ENCODE measurements at regions not wholly inside any gene's neighbourhood (a gene's known extent, or its start where the extent isn't known, plus 50 kb on each side); places are given as distances from the start of the nearest gene placed in this dataset.

GRCh38 chr6:169048185-169048864 is 205.3 kb downstream of the THBS2 start:
- in situ Hi-C loops (cut with MboI; ENCODE audit: low sequenced_read_pairs), result no loop called here

DNA sequence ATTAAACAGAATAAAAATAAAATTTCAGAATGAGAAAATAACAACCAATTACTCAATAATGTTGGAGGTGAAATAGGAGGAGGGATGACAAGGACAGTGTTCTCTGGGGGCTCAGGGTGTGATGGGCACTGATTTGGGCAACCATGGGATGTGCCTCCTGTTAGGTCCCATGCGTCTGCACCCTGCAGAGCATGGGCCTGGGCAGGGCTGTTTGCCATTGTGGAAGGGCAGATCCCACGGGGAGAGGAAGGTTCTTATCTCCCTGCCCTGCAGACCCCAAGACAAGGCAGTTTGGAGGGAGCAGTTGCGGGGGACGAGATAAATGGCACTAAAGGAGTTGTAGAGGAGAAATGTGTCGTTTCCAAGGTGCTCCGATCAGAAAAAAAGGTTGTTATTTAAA is 206.3 kb downstream of the THBS2 start:
- in situ Hi-C loops (cut with MboI; ENCODE audit: low sequenced_read_pairs), result no loop called here

DNA sequence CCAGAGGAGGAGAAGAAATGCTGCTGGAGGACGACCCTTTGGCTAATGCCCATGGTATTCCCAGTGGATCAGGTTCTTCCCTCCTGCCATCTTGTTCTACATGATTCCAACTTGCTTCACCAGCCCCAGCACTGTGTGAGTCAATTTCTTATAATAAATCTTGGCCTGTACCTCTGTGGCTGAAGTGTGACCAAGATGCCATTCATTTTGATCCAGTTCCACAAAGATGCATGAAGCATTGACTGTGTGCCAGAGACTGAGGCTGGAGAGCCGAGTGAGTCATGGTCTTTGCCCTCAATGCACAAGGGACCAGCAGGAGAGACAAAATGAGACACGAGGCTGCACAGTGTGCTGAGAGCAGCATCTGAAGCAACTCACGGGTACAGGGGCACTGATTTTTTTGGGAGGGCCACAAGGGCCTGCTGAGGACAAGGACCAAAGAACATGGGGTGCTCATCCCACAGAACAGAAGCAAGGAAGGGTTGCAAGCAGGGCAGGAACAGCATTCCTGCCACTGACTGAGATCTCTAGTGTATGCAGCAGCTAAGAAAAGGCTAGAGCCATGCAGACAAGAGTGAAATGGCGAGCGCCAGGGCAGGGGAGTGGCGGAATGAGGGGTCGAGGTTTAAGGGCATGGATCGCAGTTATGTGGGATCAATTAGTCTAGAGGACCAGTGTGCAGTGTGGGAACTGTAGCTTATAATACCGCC is 207.0 kb downstream of the THBS2 start:
- in situ Hi-C loops (cut with MboI; ENCODE audit: low sequenced_read_pairs), result no loop called here

GRCh38 chr6:169046021-169046420 is 207.6 kb downstream of the THBS2 start:
- in situ Hi-C loops (cut with MboI; ENCODE audit: low sequenced_read_pairs), result no loop called here

DNA sequence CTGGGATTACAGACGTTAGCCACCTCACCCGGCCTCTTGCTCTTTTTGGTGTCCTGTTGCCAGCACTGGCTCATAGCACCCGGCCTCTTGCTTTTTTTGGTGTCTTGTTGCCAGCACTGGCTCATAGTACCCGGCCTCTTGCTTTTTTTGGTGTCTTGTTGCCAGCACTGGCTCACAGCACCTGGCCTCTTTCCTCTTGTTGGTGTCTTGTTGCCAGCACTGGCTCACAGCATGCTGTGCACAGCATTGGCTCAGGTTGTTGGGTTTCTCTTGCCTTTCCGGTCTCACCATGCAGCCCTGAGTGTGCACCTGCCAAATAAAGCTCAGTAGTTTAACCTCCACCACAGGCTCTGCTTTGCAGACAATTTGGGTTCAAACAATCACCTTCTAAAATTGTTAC is 208.2 kb downstream of the THBS2 start:
- in situ Hi-C loops (cut with MboI; ENCODE audit: low sequenced_read_pairs), result no loop called here

DNA sequence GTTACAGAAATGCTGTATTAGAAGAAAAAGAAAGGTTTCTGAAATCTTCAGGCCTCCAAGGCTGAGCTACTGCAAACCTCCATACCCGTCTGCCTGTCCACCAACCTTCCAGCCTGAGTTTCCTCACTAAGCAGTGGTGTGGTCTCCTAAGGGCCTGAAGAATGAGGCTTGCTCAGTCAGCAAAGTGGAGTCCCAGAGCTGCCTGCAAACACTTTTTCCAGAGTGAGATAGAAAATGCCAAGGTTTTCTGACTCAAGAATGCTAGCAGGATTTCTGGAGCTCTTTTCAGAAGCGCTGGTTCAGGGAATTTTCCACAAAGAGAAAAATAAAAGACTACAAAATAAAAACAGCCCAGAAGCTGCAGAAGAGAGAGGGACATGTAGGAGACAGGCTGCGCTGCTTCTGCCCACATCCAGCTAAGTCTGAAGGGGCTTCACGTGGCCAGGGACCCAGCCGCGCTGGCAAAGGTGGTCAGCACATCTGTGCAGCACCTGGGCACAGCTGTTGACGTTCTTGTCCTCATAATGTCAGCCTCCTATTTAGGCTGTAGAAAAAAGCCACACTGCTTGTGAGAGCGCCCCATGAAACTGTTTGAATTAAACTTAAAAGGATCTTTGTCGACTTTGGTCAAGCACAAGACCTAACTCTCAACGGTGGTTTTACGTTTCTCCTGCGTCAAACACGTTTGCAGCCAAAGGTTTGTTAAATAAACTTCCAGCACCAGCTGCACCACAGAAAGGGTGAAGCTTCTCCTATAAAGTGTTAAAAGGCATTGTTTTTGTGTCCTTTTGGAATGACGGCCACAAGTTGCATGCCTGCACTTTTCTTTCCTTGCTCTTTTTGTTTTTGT is 209.0 kb downstream of the THBS2 start:
- in situ Hi-C loops (cut with MboI; ENCODE audit: low sequenced_read_pairs), result no loop called here

DNA sequence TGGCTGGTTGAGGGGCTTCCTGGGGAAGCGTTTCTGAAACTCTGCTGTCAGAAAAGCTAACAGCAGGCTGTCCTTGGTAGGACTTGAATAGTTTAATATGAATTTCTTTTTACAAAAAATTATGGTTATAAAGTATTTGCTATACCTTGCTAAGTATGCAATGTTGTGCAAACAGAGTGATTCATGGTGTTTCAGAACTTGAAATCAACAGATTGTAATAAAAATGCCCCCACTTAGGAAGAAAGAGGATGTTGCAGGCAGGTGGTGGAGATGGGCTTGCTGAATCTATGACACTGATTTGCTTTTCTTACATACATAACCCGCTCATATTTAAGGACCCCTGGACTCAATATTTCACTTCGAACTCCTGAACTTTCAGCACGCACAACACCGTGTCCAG is 211.6 kb downstream of the THBS2 start:
- in situ Hi-C loops (cut with MboI; ENCODE audit: low sequenced_read_pairs), result no loop called here

DNA sequence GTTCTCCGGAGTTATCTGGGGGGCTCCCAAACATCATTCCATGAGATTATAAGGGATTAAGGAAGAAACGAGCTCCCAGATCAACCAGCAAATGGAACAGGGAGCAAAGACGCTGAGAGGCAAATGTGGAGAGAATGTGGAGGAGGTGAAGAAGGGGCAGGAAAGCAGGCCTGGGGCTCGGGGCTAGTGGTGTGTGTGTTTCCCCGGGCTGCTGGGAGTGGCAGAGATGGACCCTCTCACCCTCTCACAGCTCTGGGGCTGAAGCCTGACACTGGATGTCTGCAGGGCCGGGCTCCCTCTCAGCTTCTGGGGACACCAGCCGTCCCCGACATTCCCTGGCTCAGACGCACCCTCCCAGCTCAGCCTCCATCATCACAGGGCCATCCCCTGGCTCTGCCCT is 212.6 kb downstream of the THBS2 start:
- in situ Hi-C loops (cut with MboI; ENCODE audit: low sequenced_read_pairs), result no loop called here

GRCh38 chr6:169038691-169039090 is 215.0 kb downstream of the THBS2 start:
- in situ Hi-C loops (cut with MboI; ENCODE audit: low sequenced_read_pairs), result no loop called here

DNA sequence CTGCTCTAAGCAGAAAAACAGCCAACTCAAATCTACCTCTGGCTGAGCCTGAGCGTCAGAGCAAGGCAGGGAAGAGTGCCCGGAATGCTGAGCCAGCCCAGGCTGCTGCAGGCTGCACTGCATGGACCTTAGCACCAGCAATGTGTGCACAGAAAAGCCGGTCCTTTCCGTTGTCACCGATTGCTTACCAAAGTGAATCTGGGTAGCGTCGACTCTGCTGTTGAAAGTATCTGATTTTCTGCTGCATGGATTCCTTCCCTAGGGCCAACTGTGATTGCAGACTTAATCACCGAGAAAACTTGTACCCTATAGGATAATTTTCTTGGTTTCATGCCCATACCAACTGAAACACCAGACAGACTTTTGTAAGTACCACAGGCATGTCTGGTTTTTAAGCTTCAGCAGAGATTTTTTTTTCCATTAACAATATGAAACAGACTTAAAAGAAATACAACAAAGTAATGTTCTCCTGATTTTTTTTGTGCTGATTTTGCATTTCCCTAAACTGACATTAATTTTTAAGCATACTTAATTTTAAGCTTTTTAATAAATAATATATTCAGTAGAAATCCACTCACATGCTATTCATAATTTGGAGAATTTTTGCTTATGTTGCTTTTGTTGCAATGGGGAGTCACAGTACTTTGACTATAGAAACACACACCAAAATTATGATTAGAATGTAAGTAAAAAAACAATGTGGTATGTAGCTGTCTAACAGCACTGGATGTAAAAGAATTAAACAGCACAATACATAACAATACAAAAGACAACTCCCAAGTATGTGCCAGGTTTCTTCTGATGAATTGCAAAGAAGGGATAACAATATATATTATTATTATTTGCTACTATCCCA is 218.0 kb downstream of the THBS2 start:
- in situ Hi-C loops (cut with MboI; ENCODE audit: low sequenced_read_pairs), result no loop called here

DNA sequence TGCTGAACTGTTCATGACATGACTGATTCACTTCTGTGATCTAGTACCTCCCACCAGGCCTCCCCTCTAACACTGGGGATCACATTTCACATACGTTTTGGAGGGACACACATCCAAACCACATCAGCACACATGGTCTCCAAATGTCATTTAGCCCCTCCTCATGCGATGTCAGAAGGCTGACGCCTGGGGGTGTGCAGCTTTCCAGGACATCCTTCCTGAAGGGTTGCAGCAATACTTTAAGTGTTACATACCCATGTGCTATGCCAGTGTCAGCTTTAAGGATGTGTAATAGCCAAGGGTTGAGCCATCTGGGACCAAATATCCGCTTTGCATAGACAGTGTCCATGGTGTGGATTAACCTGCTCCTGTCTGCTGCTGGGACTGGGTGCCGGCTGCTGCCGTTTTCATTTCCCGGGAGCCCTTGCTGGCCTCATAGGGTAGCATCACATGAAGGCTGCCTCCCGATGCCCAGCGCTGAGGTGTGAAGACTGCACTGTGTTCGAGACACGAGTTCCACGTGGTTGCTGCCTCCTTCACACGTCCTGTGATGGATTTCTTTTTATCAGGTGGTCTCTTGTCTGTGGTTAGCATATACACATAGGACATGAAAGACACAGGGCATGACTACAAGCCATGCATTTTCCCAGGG is 219.0 kb downstream of the THBS2 start:
- in situ Hi-C loops (cut with MboI; ENCODE audit: low sequenced_read_pairs), result no loop called here

GRCh38 chr6:169029861-169030260 is 223.8 kb downstream of the THBS2 start:
- in situ Hi-C loops (cut with MboI; ENCODE audit: low sequenced_read_pairs), result no loop called here

DNA sequence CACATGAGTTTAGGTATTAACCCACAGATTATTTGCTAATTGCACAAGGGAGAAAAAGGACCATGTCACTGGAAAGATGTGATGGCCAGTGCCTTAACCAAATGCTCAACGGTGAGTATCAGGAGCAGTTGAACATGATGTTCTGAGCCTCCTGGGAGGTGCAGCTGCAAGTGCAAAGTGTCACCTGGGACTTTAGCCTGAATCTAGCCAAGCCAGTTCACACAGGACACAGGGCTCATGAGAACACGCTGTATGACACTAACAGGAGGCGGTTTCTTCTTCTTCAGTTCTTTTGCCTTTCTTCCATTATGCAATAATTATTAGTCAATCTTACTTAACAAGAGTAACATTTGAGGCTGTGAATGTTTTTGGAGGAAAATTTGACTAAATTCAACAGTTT is 225.3 kb downstream of the THBS2 start:
- in situ Hi-C loops (cut with MboI; ENCODE audit: low sequenced_read_pairs), result no loop called here

DNA sequence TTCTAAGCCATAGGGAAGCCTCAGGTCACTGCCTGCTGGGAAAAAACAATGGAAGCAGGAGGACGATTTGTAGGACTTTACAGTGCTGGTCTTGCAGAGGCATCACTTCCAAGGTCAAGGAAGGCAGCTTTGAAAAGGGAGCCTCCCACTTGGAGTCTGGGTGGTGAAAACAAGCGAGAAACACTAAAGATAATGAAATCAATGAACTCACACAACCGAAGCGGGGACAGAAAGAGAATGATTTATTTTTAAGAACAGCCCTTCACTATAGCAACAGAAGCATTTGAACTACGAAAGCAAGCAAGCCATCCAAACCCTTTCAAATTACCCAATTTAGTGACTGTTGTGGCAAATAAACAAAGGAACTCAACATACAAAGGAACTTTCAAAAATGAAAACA is 227.5 kb downstream of the THBS2 start:
- in situ Hi-C loops (cut with MboI; ENCODE audit: low sequenced_read_pairs), result no loop called here

DNA sequence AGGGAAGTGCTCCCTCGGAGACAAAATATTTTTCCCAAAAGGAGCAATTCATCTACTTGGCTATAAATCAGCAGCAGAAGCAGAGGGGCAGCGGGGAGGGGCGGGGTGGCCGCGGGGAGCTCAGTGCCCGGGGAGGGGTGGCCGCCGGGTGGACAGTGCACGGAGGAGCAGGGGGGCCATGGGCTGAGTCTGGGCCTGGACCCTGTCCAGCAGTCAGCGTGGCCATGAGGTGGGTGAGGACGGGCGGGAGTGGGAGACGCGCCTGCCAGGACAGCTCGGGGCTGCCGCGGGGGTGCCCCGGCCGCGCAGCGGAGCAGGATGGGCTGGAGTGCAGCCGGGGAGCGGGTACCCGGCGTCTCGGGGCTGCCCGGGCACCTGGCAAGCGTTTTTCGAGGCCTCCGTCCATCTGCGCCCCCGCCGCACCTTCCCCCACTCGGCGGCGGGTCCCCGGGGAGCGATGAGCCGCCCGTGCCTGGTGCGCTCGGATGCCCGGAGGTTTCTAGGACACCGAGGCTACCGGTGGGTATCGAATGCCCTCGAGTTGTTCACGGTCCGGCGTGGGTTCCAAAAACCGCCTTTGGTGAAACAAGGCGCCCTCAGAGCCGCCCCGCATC is 229.5 kb downstream of the THBS2 start:
- in situ Hi-C loops (cut with MboI; ENCODE audit: low sequenced_read_pairs), result no loop called here

DNA sequence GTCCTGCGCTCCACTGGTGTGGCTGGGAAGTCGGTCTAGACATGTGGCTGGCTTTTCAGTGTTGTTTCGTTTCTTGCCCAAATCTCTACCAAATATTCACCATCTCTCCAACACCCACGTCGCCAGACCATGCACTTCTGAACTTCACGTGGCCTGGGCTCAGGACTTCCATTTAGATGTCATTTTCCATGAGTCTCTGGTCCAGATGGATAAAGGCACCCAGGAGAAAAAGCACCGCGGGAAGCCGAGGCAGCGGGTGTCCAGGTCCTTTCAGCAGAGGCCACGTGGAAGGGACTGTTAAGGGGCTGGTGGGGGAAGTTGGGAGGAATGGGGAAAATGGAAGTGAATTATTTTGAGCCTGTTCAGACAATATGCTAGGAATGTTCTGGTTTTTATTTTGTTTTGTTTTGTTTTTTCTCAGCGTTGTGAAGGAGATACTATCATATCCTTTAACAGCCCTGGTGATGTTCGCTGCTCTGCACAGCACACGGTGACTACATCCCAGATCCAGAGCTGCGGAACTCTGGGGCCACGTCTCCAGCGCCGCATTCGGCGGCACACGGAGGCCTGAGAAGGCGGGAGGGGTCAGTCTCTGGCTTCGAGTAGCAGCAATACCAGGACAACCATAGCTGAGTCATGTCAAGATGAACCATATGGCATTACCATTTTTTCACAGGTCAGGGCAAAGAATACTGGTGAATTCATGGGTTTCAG is 230.3 kb downstream of the THBS2 start:
- in situ Hi-C loops (cut with MboI; ENCODE audit: low sequenced_read_pairs), result no loop called here

DNA sequence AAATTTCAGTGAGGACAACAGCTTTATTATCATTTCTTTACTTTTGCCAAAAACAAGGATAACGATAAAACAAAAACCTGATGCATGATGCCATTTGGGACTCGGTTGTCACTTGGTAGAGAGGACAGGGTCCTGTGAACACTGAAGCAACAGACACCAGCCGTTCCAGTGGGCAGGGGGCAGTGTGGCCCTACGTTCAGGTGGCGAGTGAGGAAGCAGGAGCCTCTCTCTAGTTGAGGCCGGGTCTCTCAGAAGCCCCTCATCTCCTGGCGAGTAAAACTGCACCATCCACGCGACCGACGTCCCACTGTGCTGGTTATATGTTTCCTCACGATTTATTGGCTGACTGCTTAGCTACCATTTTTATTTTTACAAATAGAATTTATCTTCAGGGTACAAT is 231.6 kb downstream of the THBS2 start:
- in situ Hi-C loops (cut with MboI; ENCODE audit: low sequenced_read_pairs), result no loop called here

DNA sequence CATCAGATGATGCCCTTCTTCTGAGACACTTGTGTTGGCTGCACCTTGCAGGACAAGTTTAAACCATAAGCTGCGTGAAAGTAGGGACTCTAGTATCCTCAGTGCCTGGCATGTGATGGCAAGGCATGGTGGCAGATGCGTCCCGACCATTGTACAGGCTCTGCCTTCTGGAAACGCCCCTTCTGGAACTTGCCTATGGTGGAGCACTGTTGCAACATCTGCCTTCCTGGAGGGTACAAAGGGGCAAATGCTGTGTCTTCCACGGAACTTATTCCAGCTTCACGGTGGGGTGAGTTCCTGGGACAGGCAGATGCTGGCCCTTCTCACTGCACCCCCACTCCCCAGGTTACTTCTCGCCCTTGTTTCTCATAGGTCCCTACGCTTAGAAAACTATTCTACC is 232.8 kb downstream of the THBS2 start:
- in situ Hi-C loops (cut with MboI; ENCODE audit: low sequenced_read_pairs), result no loop called here

GRCh38 chr6:169019727-169020491 is 233.7 kb downstream of the THBS2 start:
- in situ Hi-C loops (cut with MboI; ENCODE audit: low sequenced_read_pairs), result no loop called here

Measured in HL-60/S4 (cell line).